Spinal cord (tissue), 9 donors: ENCODE measurements at regions not wholly inside any gene's neighbourhood (a gene's known extent, or its start where the extent isn't known, plus 50 kb on each side); places are given as distances from the start of the nearest gene placed in this dataset.
A peak's percentile ranks its signal among the peaks of the same experiment; 100 is the strongest.
"Not testable (repeated sequence)": the region's sequence is repeated elsewhere in the genome, so short reads cannot be mapped to it uniquely, and the experiment has no call there.

Experiments
- DNase-seq, 6 donors: peaks; one replicate each; pipeline versions ENCODE4 v3.0.0 to v3.0.0-alpha.2; 2013 to 2015; ENCODE audit warnings: low spot score in 6 of 6, low read depth in 4 of 6
- H3K27ac ChIP-seq: one replicate; pipeline ENCODE4 v1.5.1; 2013; ENCODE audit warnings: low read depth, low read length, control low read depth
- H3K27me3 ChIP-seq: one replicate; pipeline ENCODE4 v1.6.1; 2013; ENCODE audit warnings: low read length; ENCODE audit not compliant: control insufficient read depth, insufficient read depth
- H3K36me3 ChIP-seq: one replicate; pipeline ENCODE4 v1.6.1; 2013; ENCODE audit warnings: low read length; ENCODE audit not compliant: control insufficient read depth, insufficient read depth
- H3K4me1 ChIP-seq: one replicate; pipeline ENCODE4 v1.6.1; 2013; ENCODE audit warnings: low read length; ENCODE audit not compliant: control insufficient read depth, insufficient read depth
- H3K4me3 ChIP-seq: one replicate; pipeline ENCODE4 v1.5.1; 2013; ENCODE audit warnings: low read depth, low read length, control low read depth
- H3K9me3 ChIP-seq: one replicate; pipeline ENCODE4 v1.6.1; 2013; ENCODE audit warnings: low read length; ENCODE audit not compliant: control insufficient read depth, insufficient read depth
- WGBS: methylation state at CpG from one replicate; pipeline ENCODE4 v1.1.5; 2013; ENCODE audit warnings: missing lambda C conversion rate; ENCODE audit not compliant: insufficient coverage; 5-methylcytosine and 5-hydroxymethylcytosine counted together
- donor health status: healthy.

DNA sequence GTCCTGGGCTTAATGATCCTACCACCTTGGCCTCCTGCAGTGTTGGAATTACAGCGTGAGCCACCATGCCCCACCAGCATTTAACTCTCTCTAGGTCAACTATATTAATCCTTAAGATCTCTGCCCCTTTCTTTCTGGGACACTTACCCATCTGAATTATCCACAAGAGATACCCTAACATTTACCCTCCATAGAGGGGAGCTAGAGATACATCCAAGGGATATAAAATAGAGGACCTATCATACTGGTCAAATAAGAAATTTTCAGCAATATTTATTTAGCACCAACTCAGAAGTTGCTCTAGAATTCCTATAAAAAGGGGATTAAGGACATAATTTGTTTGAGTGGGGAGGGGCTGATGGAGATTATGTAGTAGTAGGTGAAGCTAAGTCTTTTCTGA is 96.5 kb downstream of the OTUD1 start:
- no peak overlapping the region for H3K4me3 ChIP-seq
- no peaks in the 10 kb centered on the region for H3K27me3 ChIP-seq
- no peaks in the 10 kb centered on the region for H3K4me1 ChIP-seq
- 43% methylated on average over 1 of the region's 1 CpG for WGBS
- no peaks in the 10 kb centered on the region for H3K36me3 ChIP-seq
- no peak overlapping the region for H3K27ac ChIP-seq
- no peak for DNase-seq
- H3K9me3 ChIP-seq, result no peaks in the 10 kb centered on the region

DNA sequence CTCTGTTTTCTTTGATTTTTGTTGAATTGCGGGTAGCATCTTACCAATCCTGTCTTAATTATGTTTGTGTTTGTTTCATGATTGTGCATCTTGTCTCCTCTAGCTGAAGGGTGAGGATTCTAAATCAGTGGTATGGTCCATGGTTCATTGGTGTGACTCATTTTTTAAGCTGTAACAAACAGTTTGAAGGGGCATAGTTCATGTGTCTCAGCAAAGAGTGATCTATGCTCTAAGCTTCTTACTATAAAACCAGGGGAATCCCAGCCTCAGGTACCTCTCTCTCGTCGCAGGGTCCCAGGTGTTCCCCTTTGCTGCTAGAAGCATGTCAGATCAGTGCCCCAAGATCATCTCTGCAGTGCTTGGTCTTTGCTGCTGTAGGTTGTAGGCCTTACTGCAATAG is 100.1 kb downstream of the OTUD1 start:
- H3K4me3 ChIP-seq, result no peak overlapping the region
- WGBS, result 100% methylated on average over 2 of the region's 3 CpGs
- no peaks in the 10 kb centered on the region for H3K4me1 ChIP-seq
- no peaks in the 10 kb centered on the region for H3K36me3 ChIP-seq
- no peak for DNase-seq
- no peaks in the 10 kb centered on the region for H3K9me3 ChIP-seq
- H3K27me3 ChIP-seq, result no peaks in the 10 kb centered on the region
- no peak overlapping the region for H3K27ac ChIP-seq

DNA sequence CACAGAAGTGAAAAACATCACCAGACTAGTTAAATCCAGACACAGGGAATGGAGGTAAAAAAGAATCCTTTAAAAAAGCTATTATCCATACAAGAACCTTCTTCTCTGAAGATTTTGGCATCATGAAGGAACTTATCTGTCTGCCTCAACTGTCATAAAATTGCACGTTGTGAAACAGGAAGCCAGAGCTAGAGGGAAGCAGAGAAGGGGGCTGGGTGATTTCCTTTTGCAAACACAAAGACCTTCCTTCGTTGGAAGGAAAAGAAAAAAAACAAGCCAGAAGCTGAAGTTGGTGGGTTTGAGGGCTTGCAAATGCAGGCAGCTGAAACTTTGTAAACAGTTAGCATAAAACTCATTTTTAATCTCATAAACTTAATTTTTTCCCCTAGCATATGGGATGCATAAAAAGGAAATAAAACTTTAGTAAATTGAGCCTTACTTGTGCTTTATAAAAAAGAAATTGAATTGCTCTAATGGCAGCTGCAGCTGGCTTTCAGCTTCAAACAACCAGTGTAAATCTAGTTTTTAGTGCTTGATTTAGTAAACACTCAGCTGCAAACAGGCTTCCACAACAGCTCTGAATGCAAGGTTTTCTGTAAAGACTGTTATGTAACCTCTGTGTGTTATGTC is 101.6 kb downstream of the OTUD1 start:
- Histone ChIP-seq H3K27ac (no peak overlapping the region), H3K9me3 (no peaks in the 10 kb centered on the region), H3K27me3 (no peaks in the 10 kb centered on the region), H3K4me3 (no peak overlapping the region), H3K4me1 (no peaks in the 10 kb centered on the region), H3K36me3 (no peaks in the 10 kb centered on the region)
- DNase-seq, result peak in 2 of 6 donors; percentile 35 to 71
- WGBS, result no CpG with 5 or more reads among the region's 2 CpGs

DNA sequence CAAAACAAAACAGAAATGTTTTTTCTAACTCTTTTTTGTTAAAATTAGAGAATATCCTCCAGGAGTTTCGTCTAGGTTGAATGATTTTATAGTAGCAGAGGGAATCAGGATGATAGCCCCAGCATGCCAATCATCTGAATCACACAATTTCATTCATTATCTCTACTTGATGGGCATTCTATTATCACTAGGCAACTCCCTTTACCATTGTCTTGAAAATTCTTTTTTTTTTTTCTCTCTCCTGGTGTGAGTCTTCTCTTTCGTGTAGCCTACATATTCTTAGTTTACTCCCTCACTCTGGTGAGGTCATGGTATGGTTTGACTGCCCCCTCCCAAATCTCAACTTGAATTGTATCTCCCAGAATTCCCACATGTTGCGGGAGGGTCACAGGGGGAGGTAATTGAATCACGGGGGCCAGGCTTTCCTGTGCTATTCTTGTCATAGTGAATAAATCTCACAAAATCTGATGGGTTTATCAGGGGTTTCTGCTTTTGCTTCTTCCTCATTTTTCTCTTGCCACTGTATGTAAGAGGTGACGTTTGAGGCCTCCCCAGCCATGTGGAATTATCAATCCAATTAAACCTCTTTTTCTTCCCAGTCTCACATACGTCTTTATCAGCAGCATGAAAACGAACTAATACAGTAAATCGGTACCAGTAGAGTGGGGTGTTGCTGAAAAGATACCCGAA is 105.0 kb downstream of the OTUD1 start:
- 73% methylated on average over 3 of the region's 9 CpGs for WGBS
- no peaks in the 10 kb centered on the region for H3K9me3 ChIP-seq
- no peak overlapping the region for H3K27ac ChIP-seq
- no peaks in the 10 kb centered on the region for H3K36me3 ChIP-seq
- no peak for DNase-seq
- no peak overlapping the region for H3K4me3 ChIP-seq
- H3K27me3 ChIP-seq, result no peaks in the 10 kb centered on the region
- H3K4me1 ChIP-seq, result no peaks in the 10 kb centered on the region

DNA sequence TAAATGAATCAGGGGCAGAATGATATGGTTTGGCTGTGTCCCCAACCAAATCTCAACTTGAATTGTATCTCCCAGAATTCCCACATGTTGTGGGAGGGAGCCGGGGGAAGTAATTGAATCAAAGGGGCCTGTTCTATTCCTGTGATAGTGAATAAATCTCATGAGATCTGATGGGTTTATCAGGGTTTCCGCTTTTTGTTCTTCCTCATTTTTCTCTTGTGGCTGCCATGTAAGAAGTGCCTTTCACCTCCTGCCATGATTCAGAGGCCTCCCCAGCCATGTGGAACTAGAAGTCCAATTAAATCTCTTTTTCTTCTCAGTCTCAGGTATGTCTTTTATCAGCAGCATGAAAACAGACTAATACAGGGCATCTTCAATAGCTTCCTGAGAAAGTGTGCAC is 107.0 kb downstream of the OTUD1 start:
- not testable (repeated sequence) for H3K36me3 ChIP-seq, H3K4me1 ChIP-seq, DNase-seq, H3K9me3 ChIP-seq, H3K27me3 ChIP-seq, H3K4me3 ChIP-seq, H3K27ac ChIP-seq
- WGBS, result 86% methylated on average over 1 of the region's 2 CpGs

DNA sequence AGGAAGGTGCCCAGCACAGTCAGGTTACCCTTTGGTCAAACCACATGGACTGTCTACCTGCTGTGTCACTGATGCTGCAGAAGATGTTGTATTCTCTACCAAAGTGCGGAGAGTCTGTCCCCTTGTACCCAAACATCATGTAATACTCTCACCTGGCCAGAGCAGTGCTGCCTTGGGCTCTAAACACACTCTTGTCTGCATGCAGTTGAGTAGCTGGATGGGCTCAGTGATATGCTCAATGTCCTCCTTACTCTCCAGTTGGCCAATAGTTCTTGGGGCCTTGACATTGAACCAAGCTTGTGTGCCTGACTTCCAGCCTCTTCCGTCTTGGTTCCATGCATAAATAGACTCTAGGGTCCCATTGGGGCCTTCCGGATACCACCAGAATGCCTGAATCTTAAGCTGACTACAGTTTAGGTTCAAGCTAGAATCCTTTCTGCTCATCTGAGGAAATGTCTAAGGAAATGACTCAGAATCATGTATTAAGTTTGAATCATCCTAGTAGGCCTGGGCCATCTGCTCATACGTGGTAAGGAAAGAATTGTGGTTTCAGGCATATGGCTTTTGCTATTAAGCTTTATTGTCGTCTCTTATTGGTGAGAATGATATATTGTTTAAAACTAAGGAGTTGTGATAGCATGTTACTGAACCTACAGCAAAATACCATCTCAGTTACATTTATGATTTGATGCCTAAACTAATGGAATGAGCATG is 118.0 kb downstream of the OTUD1 start:
- H3K36me3 ChIP-seq, result no peaks in the 10 kb centered on the region
- H3K27ac ChIP-seq, result no peak overlapping the region
- no peaks in the 10 kb centered on the region for H3K27me3 ChIP-seq
- no peaks in the 10 kb centered on the region for H3K4me1 ChIP-seq
- WGBS, result 97% methylated on average over 3 of the region's 5 CpGs
- no peaks in the 10 kb centered on the region for H3K9me3 ChIP-seq
- no peak for DNase-seq
- H3K4me3 ChIP-seq, result no peak overlapping the region

DNA sequence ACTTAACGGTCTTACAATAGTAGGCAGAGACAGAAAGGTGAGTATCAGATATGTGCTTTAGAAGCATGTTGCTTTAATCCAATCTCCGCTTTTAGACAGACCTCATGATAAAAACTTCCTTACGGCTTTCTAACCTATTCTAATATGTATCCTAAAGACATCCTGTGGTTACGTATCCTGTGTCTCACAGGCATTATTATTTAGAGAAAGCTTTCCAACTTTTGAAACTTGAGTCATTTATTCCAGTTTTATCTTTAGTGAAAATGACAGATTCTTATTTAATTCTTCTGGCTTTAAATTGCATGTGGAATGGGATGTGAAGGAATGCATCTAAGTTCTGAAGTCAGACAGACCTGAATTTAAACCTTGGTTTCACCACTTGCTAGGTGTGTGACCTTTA is 118.9 kb downstream of the OTUD1 start:
- Histone ChIP-seq H3K36me3 (no peaks in the 10 kb centered on the region), H3K27me3 (no peaks in the 10 kb centered on the region), H3K4me1 (no peaks in the 10 kb centered on the region), H3K4me3 (no peak overlapping the region), H3K9me3 (no peaks in the 10 kb centered on the region), H3K27ac (no peak overlapping the region)
- WGBS, result no CpG with 5 or more reads among the region's 4 CpGs
- DNase-seq, result no peak

DNA sequence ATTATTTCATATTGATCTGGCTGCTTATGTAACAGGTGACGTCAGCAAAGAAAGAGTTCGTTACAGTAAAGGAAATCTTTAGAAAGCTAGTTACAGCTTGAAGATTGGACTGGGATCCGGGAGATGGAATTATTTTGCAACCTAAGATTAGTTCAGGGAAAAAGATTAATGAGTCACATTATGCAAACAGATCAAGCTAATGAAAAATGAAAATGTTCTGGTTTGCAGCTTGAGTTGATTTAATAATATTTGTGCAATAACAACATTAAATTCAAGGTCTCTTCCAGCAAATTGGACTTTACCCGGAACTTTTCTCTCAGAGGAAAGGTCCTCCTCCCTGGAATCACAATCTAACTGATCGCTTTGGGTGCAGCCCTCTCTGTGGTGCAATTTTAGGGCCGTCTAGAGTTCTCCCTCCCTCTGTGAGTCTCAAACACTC is 119.5 kb downstream of the OTUD1 start:
- no peaks in the 10 kb centered on the region for H3K4me1 ChIP-seq
- DNase-seq, result no peak
- WGBS, result 94% methylated on average over 2 of the region's 6 CpGs
- H3K36me3 ChIP-seq, result no peaks in the 10 kb centered on the region
- H3K9me3 ChIP-seq, result no peaks in the 10 kb centered on the region
- H3K27ac ChIP-seq, result no peak overlapping the region
- H3K4me3 ChIP-seq, result no peak overlapping the region
- H3K27me3 ChIP-seq, result no peaks in the 10 kb centered on the region

DNA sequence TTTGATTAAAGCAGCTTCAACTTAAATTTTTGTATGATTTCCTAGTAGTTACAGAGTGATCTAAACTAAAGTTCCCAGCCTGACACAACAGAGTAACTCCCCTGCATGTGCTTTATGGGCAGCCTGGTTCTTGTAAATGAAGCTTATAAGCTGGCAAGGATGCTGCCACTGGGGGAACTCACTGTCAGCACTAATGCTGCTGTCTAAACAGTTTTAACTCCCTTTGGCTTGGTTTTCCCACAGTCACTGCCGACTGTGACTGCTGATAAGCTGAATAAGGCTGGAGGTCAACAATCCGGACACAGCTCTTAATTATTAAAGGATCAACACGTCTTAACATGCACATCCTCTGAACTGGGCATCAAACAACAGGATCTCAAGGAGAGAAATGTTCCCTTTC is 130.1 kb downstream of the OTUD1 start:
- H3K9me3 ChIP-seq, result peaks cover 12% of the 10 kb centered on the region
- H3K4me1 ChIP-seq, result no peaks in the 10 kb centered on the region
- peak in 1 of 6 donors; percentile 52 for DNase-seq
- no peaks in the 10 kb centered on the region for H3K27me3 ChIP-seq
- no peak overlapping the region for H3K27ac ChIP-seq
- no peak overlapping the region for H3K4me3 ChIP-seq
- no peaks in the 10 kb centered on the region for H3K36me3 ChIP-seq
- 51% methylated on average over 2 of the region's 3 CpGs for WGBS

DNA sequence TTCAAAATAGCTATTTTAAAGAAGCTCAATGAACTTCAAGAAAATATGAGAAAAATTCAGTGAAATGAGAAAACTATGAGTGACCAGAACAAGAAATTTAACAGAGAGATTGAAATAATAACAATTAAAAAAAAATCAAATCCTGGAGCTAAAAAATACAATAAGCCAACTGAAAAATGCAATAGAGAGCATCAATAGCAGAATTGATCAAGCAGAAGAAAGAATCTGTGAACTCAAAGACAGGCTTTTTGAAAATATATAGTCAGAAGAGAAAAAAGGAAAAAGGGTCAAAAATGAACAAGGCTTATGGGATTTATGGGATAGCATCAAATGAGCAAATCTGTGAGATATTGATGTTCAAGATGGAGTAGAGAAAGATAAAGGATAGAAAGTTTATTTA is 133.0 kb downstream of the OTUD1 start:
- Histone ChIP-seq H3K27me3 (no peaks in the 10 kb centered on the region), H3K4me3 (no peak overlapping the region), H3K9me3 (peaks cover 12% of the 10 kb centered on the region), H3K4me1 (no peaks in the 10 kb centered on the region), H3K36me3 (no peaks in the 10 kb centered on the region), H3K27ac (no peak overlapping the region)
- DNase-seq, result no peak
